WTC11 (cell line): ENCODE measurements at regions not wholly inside any gene's neighbourhood (a gene's known extent, or its start where the extent isn't known, plus 50 kb on each side); places are given as distances from the start of the nearest gene placed in this dataset.

Experiments
- FOXJ3 ChIP-seq: sonication (generic); formaldehyde crosslinking; IDR thresholded peaks from 2 replicates; pipeline ENCODE4 v1.9.0; 2021; ENCODE audit warnings: missing genetic modification reagents, mild to moderate bottlenecking, borderline replicate concordance
- JUN ChIP-seq: sonication (generic); formaldehyde crosslinking; IDR thresholded peaks from 2 replicates; pipeline ENCODE4 v1.8.0; 2023; ENCODE audit warnings: mild to moderate bottlenecking, missing genetic modification reagents
- TEAD4 ChIP-seq: sonication (generic); formaldehyde crosslinking; IDR thresholded peaks from 2 replicates; pipeline ENCODE4 v1.8.0; 2022; ENCODE audit warnings: mild to moderate bottlenecking, missing genetic modification reagents

DNA sequence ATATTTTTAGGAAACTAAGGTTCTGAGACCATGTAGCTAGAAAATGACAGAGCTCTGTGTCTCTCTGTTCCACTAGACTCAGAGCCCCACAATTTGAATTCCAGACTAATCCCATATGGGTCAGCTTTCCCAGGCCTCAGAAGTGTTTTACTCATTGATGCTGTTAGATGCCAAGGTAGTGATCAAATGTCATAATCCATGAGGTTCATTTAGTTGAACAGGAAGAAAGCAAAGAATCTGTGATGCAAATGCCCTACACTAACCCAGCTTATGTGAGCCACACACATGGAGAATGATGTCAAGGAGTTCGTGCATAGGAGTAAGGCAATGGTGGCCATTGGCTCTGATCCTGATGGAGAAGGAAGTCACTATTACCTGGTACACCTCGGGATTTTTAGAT lies 363.4 kb upstream of the RARB start:
- no peak for TF ChIP-seq TEAD4 (CRISPR knock-in tag)
- TF ChIP-seq FOXJ3 (CRISPR knock-in tag): no peak
- no peak for TF ChIP-seq JUN (CRISPR knock-in tag)
